Fibroblast of the aortic adventitia (primary cell): ENCODE measurements at regions not wholly inside any gene's neighbourhood (a gene's known extent, or its start where the extent isn't known, plus 50 kb on each side); places are given as distances from the start of the nearest gene placed in this dataset.

Experiments used
- DNase-seq: peaks from one replicate; pipeline ENCODE4 v3.0.0-alpha.2; 2010; ENCODE audit warnings: low read depth
- H3K4me3 ChIP-seq: 2 replicates; pipeline ENCODE4 v1.5.1; 2011; ENCODE audit warnings: low read depth, mild to moderate bottlenecking, control low read depth, low read length, moderate library complexity
- TF ChIP-seq, protein P1 (sequence below): IDR thresholded peaks from 2 replicates; pipeline ENCODE4 v1.5.1; 2011; ENCODE audit warnings: mild to moderate bottlenecking, low read length, control low read depth, inconsistent platforms; ENCODE audit not compliant: insufficient read depth

DNA sequence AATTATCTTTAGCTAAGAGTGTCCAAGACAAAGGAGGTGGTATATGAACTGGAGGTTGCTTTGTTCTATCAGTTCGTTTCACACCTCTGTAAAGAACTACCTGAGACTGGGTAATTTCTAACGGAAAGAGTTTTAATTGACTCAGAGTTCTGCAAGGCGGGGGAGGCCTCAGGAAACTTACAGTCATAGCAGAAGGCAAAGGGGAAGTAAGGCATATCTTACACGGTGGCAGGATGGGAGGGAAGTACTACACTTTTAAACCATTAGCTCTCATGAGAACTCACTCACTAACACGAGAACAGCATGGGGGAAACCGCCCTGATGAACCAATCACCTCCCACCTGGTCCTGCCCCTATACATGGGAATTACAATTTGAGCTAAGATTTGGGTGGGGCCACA lies 1202.3 kb upstream of the LRRTM3 start:
- TF ChIP-seq, protein P1, sequence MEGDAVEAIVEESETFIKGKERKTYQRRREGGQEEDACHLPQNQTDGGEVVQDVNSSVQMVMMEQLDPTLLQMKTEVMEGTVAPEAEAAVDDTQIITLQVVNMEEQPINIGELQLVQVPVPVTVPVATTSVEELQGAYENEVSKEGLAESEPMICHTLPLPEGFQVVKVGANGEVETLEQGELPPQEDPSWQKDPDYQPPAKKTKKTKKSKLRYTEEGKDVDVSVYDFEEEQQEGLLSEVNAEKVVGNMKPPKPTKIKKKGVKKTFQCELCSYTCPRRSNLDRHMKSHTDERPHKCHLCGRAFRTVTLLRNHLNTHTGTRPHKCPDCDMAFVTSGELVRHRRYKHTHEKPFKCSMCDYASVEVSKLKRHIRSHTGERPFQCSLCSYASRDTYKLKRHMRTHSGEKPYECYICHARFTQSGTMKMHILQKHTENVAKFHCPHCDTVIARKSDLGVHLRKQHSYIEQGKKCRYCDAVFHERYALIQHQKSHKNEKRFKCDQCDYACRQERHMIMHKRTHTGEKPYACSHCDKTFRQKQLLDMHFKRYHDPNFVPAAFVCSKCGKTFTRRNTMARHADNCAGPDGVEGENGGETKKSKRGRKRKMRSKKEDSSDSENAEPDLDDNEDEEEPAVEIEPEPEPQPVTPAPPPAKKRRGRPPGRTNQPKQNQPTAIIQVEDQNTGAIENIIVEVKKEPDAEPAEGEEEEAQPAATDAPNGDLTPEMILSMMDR: no peak
- H3K4me3 ChIP-seq: no peak overlapping the region
- DNase-seq: no peak

DNA sequence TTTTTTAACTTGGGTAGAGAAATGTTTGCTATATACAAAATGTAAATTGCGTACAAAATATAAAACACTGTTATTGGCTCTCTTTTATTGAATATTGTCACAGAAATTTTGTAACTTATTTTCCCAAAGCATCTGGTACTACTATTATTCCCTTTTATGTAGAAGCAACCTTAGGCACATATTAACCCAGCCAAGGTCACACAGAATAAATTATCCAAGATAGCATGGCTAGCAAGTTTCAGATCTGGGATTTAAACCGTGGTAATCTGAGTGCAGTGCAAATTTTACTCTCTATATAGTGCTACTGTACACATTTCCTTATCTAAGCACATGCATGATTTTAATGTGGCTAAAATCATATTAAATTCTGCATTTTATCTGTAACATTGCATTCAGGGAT lies 1190.5 kb upstream of the LRRTM3 start:
- no peak for DNase-seq
- H3K4me3 ChIP-seq: no peak overlapping the region
- TF ChIP-seq, protein P1: no peak

DNA sequence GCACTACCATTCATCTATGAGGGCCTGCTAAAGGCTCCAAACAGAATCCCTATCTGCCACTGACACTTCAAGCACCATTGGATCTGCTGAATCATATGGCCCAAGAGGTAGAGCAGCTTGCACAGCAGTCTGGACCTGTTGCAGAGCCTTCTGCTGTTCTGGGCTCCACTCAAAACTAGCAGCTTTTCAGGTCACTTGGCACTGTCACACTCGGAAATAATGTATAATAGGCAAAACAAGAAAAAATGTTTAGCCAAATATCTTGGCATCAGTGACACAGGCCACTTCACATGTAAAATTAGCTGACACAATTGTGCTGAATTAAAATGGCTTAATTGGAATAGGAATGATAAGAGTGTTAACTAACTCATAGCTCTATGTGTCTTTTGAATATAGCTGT lies 1182.9 kb upstream of the LRRTM3 start:
- TF ChIP-seq, protein P1: no peak
- no peak for DNase-seq

GRCh38 chr10:65751218-65751617 lies 1174.6 kb upstream of the LRRTM3 start:
- DNase-seq: no peak
- no peak overlapping the region for H3K4me3 ChIP-seq
- TF ChIP-seq, protein P1: no peak

More for the DNA sequence above, 1182.9 kb upstream of the LRRTM3 start:
- H3K4me3 ChIP-seq: no peak overlapping the region

- no peak overlapping the region for H3K4me3 ChIP-seq
- DNase-seq: no peak
- TF ChIP-seq, protein P1: no peak
Observed at GRCh38 chr10:65751896-65752295, 1173.9 kb upstream of the LRRTM3 start.

- H3K4me3 ChIP-seq: no peak overlapping the region
- DNase-seq: no peak
- TF ChIP-seq, protein P1: no peak
Observed at GRCh38 chr10:65753532-65753931, 1172.3 kb upstream of the LRRTM3 start.

GRCh38 chr10:65754112-65754511 lies 1171.7 kb upstream of the LRRTM3 start:
- H3K4me3 ChIP-seq: no peak overlapping the region
- DNase-seq: no peak
- TF ChIP-seq, protein P1: no peak
